ENCODE measurements at regions not wholly inside any gene's neighbourhood (a gene's known extent, or its start where the extent isn't known, plus 50 kb on each side); places are given as distances from the start of the nearest gene placed in this dataset.
"Not testable (repeated sequence)": the region's sequence is repeated elsewhere in the genome, so short reads cannot be mapped to it uniquely, and the experiment has no call there.

DNA sequence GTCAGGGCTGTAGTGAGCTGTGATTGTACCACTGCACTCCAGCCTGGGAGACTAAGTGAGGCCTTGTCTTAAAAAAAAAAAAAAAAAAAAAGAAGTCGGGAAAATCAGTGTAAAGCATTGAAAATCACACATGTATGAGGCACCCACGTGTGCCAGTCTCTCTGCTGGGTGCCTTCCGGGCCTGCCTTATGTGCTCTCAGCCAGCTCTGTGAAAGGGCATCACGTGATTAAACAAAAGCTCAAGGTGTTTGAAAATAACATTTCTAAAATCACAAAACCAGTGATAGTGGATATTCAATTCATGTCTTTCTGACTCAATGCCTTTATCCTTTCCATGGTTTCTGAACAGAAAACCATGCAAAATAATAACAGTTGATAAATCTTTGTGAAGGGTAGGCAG lies 125.2 kb upstream of the PALS2 start:
- H3K9me3 ChIP-seq, result no peaks in the 10 kb centered on the region
- no peak for ATAC-seq
- H3K4me1 ChIP-seq (ENCODE audit: low read depth), result no peaks in the 10 kb centered on the region
- no peak overlapping the region for H3K4me3 ChIP-seq
- intact Hi-C loops (cut with DNase I, micrococcal nuclease), result no loop called here
- DNase-seq, result no peak
- no peaks in the 10 kb centered on the region for H3K36me3 ChIP-seq (ENCODE audit: low read depth)
- TF ChIP-seq, protein P1, sequence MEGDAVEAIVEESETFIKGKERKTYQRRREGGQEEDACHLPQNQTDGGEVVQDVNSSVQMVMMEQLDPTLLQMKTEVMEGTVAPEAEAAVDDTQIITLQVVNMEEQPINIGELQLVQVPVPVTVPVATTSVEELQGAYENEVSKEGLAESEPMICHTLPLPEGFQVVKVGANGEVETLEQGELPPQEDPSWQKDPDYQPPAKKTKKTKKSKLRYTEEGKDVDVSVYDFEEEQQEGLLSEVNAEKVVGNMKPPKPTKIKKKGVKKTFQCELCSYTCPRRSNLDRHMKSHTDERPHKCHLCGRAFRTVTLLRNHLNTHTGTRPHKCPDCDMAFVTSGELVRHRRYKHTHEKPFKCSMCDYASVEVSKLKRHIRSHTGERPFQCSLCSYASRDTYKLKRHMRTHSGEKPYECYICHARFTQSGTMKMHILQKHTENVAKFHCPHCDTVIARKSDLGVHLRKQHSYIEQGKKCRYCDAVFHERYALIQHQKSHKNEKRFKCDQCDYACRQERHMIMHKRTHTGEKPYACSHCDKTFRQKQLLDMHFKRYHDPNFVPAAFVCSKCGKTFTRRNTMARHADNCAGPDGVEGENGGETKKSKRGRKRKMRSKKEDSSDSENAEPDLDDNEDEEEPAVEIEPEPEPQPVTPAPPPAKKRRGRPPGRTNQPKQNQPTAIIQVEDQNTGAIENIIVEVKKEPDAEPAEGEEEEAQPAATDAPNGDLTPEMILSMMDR (IDR thresholded peaks at IDR 0.05), result no peak

DNA sequence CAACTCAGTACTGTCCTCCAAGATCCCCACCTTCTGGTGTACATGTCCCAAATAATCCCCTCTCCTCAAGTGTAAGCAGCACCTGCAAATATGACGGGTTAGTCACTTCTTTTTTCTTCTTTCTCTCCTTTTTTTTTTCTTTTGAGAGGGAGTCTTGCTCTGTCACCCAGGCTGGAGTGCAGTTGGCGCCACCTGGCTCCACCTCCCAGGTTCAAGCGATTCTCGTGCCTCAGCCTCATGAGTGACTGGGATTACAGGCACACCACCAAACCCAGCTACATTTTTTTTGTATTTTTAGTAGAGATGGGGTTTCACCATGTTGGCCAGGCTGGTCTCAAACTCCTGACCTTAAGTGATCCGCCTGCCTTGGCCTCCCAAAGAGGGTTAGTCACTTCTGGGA lies 123.8 kb upstream of the PALS2 start:
- intact Hi-C loops (cut with DNase I, micrococcal nuclease); H3K9me3 ChIP-seq; ATAC-seq: not testable (repeated sequence)

DNA sequence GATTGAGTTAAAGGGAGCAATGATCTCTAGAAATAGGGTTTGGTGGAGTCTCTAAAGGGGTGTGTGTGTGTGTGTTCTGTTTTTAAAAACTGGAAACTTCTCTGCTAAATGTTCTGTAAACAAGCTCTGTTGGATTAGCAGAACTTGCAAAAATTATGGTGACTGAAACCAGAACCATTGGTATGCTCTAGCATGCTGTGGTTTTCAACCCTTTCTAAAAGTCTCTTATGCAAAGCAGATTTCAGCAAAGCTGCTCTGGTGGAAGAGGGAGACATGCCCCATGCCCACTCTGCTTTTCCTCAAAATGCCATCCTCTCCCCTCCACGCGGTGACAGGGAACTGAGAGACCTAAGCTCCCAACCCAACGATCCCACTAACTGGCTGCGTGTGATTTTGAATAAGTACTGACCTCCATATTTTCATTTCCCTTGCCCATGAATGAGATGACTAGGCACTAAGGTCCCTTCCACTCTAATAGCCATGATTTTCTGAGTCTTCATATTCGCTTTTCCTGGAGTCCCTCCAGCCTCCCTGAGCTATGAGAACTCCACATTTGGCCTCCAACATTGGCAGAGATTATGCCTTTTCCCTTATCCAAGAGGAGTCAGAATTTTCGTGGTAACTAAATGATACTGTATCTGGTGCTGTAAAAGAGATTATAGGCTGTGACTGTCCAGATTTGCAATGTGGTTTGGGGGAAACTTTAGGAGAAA lies 117.3 kb upstream of the PALS2 start:
- TF ChIP-seq, protein P1 (IDR thresholded peaks at IDR 0.05), result no peak
- intact Hi-C loops (cut with DNase I, micrococcal nuclease), result no loop called here
- Histone ChIP-seq H3K9me3 (no peaks in the 10 kb centered on the region), H3K4me3 (no peak overlapping the region), H3K36me3 (ENCODE audit: low read depth) (no peaks in the 10 kb centered on the region), H3K4me1 (ENCODE audit: low read depth) (no peaks in the 10 kb centered on the region)
- ATAC-seq, result no peak
- no peak for DNase-seq

More for the DNA sequence above, 123.8 kb upstream of the PALS2 start:
- DNase-seq; H3K4me1 ChIP-seq (ENCODE audit: low read depth); H3K4me3 ChIP-seq; H3K36me3 ChIP-seq (ENCODE audit: low read depth): not testable (repeated sequence)

DNA sequence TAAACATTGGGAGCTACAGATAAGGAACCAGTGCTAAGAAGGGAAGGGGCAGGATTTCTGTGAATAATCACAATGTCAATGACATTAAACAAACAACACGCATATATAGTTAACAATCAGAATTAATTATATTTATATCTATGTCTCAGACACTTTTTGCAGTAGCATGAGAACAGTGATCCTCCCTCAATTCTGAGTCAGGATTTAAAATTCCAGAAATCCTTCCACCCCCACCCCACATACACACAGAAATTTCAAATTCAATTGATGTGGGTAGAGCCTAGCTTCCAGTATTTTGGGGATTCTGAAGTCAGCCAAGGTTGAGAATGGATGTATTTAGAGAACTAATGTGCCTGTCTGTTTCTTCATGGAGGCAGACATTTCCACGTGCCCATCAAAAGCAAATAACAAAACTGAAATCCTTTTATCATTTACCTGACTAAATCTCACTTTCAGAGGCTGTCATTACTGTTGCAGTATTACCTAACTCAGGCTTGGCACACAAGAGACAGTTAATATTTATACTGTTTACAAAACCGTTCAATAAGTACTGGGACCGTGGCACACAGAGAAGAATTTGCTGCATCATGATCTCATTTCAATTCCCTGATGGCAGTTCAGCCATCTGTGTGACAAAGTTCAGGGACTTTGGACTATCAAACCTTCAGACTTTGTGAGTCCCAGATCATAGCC lies 116.6 kb upstream of the PALS2 start:
- no peaks in the 10 kb centered on the region for H3K9me3 ChIP-seq
- no peak for DNase-seq
- TF ChIP-seq, protein P1 (IDR thresholded peaks at IDR 0.05), result no peak
- H3K4me3 ChIP-seq, result no peak overlapping the region
- H3K4me1 ChIP-seq (ENCODE audit: low read depth), result no peaks in the 10 kb centered on the region
- no peak for ATAC-seq
- H3K36me3 ChIP-seq (ENCODE audit: low read depth), result no peaks in the 10 kb centered on the region
- intact Hi-C loops (cut with DNase I, micrococcal nuclease), result no loop called here

DNA sequence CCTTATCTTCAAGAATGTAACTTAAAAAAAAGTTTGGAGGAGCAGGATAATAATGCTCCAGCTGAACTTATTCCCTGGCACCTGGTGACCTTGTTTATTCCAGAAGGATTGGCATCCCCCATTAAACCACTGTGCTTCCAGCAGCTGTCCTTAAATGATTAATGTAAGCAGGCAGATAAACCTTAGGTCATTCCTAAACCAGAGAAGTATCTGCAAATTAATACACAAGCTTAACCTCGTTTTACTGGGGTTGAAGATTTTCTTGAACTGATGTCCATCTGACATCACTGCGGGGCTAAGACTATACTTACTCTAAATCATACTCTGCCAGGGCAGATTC lies 116.1 kb upstream of the PALS2 start:
- DNase-seq, result no peak
- no peak overlapping the region for H3K4me3 ChIP-seq
- no peaks in the 10 kb centered on the region for H3K4me1 ChIP-seq (ENCODE audit: low read depth)
- ATAC-seq, result no peak
- intact Hi-C loops (cut with DNase I, micrococcal nuclease), result no loop called here
- H3K9me3 ChIP-seq, result no peaks in the 10 kb centered on the region
- TF ChIP-seq, protein P1 (IDR thresholded peaks at IDR 0.05), result no peak
- no peaks in the 10 kb centered on the region for H3K36me3 ChIP-seq (ENCODE audit: low read depth)

DNA sequence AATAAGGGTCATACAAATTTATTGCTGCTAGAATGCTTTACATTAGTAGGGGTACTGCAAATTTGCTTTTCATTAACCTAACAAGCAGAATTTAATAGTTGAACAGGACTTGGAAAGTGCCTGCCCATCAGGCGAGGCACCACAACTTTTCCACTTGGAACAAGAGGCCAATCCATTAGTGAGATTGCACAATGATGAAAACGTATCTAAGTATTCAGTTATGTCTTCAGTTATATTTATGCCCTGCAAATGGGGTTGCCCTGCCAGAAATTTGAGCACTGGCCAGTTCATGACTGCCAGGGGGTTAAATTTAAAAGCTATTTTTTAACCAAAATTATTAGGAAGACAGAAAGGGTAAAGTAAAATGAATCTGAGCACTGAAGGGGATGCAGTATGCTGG lies 111.1 kb upstream of the PALS2 start:
- intact Hi-C loops (cut with DNase I, micrococcal nuclease), result no loop called here
- H3K4me3 ChIP-seq, result no peak overlapping the region
- no peak for DNase-seq
- no peaks in the 10 kb centered on the region for H3K36me3 ChIP-seq (ENCODE audit: low read depth)
- ATAC-seq, result no peak
- TF ChIP-seq, protein P1 (IDR thresholded peaks at IDR 0.05), result no peak
- no peaks in the 10 kb centered on the region for H3K4me1 ChIP-seq (ENCODE audit: low read depth)
- no peaks in the 10 kb centered on the region for H3K9me3 ChIP-seq
